NCI-H748 (cell line): ENCODE measurements at regions not wholly inside any gene's neighbourhood (a gene's known extent, or its start where the extent isn't known, plus 50 kb on each side); places are given as distances from the start of the nearest gene placed in this dataset.
A peak's percentile ranks its signal among the peaks of the same experiment; 100 is the strongest.
"Not testable (repeated sequence)": the region's sequence is repeated elsewhere in the genome, so short reads cannot be mapped to it uniquely, and the experiment has no call there.

Source experiments
- DNase-seq: peaks from one replicate; lab custom pipeline; 2025; ENCODE audit not compliant: unreplicated experiment; lab: John Stamatoyannopoulos, UW

DNA sequence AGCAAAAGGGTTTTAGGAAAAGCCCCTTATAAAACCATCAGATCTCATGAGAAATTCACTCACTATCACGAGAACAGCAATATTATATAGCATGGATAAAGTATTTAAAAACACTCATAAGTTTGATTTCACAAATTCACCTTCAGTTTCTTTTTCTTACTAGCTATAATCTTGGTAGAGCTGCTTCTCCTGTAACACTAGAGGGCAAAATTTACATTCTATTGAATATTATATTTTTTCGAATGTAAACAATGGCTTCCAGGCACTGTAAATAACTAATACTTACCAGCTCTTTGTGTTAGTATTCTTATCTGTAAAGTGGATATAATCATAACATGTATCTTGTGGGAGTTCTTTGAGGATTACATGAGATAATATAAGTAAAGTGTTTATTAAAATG lies 259.6 kb downstream of the CCER1 start:
- DNase-seq, result no peak

DNA sequence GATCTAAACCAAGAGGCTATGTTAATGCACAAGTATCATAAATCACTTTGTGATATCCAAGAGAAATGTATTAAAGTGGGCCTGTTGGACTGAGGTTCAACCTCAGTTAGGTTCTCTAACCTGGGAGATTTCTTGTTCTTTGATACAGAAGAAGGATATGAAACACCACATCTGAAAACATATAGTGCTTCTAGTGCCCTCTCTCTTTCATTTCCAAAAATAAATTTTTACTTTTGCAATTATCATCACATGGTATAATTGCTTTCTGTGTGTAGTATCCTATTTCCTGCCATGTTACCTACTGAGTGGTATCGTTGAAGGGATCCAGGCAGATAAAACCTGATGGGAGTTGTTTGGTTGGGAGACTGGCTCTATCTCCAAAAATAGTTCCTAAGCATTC lies 264.9 kb downstream of the CCER1 start:
- DNase-seq, result no peak

DNA sequence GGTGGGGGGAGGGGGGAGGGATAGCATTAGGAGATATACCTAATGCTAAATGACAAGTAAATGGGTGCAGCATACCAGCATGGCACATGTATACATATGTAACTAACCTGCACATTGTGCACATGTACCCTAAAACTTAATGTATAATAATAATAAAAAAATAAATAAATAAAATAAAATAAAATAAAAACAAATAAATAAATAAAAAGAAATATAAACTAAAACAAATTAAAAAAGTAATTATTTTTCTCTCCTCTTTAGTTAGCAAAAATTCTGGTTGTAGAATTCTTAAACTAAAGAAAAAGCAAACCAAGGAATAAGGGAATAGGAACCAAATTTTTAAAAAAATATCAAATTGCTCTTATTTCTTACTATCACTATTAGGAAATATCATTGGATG lies 267.3 kb downstream of the CCER1 start:
- DNase-seq, result not testable (repeated sequence)

DNA sequence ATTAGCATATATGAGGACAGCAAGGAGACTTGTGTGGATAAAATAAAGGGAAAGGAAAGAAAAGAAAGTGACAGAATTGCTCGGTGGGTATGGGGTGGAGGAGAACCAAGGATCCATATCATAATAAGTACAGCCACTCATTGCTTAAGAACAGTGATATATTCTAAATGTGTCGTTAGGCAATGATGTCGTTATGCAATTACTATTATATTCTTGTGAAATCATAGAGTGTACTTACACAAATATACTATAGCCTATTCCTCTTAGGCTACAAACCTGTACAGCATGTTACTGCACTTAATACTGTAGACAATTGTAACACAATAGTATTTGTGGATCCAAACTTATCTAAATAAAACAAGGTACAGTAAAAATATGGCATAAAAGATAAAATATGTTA lies 271.1 kb downstream of the CCER1 start:
- DNase-seq, result no peak

DNA sequence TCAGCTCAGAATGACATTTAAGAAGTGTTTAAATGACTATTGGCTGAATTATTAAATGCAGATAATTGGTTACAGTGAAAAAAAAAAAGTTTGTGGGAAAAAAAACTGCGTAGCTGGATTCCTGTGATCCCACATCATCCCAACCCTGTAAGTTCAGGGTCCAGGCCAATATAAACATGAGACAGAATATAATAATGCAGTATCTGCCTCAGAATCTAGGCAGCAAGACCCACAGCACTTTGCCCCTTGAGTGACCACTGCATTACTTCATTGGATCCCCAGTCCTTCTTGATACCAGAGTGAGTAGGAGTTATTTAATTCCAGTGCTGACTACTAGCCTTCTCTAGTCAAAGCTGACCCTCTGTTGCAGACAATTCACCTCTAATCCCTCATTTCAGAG lies 272.6 kb downstream of the CCER1 start:
- no peak for DNase-seq

DNA sequence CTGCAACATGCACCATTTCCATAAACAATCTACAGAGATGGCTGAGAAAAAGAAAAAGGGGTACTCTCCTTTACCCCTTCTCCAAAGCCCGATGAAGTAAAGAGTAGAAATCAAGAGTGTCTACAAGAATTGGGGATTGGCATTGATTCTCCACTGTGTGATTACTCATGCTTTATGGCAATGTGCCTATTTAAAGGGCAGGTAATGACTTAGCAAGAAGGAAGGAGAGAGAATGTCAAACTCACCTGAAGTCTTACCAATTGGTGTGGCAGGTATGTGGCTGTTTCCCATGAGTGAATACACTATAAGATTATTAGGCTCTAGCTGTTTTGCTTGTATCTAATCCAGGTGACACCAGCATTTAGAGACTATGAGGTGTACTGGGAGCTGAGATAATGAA lies 275.3 kb downstream of the CCER1 start:
- DNase-seq, result no peak

DNA sequence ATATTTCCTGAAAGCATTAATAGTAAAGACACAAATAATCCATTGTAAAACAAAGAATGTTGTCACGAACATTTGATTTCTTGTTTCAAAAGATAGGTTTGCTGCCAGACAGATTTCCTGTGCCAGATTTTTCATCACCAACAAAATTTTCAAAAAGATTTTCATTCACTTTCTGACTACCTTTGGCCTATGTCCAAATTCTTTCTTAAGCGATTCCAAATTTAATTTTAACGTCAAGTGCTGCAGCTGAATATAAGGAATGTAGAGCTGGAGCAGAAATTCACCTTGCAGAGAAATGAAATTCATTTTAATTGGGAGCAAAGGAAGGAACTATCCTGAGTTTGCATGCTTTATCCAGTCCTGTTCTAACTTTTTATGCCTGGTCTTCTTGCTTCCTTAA lies 277.4 kb downstream of the CCER1 start:
- DNase-seq, result no peak

DNA sequence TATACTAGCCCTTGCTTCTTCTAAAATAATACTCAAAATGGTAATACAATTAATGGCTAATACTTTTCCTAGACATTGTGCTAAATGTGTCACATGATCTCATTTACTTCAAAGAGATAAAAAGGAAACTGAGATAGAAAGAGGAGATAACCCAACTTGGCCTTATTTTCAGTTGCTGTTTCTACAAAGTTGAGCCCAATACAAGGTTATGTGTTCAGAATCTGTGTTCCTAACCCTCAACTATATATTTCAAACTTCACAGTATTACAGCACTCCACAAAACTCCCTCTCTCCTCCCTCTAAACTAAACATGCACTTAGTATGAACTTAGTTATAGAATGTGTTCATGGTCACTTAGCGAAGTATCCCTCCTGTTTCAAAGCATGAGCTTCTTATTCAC lies 277.9 kb downstream of the CCER1 start:
- no peak for DNase-seq

DNA sequence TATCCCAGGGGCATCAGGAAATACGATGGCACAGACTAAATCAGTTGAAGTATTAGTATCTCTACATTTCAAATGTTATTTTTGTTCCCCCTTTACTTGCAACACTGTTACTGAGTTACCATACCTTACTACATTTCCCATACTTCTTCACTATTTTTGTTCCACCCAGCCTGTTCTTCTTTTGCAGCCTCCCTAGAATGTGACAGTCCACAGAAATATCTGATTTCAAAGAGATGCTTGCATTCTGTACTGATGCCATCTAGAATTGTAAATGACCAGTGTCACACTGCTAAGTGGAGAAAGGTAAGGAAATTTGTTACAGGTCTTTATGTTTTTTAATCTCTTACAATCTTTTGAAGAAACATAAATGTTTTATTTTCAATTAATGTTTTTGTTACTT lies 279.9 kb downstream of the CCER1 start:
- DNase-seq, result no peak

DNA sequence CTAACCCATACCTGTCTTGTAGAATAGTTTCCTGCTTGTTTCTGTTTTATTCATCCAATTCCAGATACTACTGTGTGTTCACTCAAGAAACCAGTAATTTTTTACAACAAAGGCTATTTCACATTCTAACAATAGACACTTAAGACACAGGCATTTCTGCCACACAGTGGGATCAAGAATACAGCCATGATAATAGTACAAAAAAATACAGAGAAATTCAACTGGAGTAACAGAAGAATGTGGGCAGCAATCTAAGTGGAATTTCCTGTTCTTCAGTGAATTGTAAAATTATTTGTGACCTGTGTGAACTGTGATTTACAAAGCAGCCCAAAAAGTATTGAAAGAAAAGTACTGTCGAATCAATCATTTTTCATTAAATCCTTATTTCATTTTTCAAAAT lies 282.9 kb downstream of the CCER1 start:
- no peak for DNase-seq

DNA sequence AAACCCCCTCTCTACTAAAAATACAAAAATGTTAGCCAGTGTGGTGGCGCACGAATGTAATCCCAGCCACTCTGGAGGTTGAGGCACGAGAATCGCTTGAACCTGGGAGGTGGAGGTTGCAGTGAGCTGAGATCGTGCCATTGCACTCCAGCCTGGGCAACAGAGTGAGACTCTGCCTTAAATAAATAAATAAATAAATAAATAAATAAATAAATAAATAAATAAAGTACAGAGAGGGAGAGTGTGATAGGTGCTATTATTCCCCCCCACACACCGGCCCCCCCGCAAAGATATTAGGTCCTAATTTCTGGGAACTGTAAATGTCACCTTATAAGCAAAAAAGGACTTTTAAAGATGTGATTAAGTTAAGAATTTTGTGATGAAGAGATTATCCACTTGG lies 291.0 kb downstream of the CCER1 start:
- DNase-seq, result not testable (repeated sequence)

DNA sequence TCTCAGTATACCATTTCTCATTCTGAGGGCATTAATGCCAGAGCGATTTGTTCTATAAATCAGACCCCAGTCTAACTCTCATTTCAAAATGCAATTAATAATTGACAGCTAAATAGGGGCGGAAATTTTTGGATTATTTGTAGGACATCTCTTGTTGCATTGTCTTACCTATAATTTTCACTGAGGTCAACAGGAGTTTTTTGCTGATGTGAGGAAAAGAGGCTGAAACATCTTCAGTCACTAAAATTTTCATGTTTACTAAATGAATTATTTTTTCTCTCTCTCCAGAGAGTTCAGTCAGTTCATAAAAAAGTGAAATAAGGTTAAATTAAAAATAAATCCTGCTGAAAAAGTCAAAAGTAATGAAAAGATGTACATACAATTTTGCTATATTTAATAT lies 295.9 kb downstream of the CCER1 start:
- no peak for DNase-seq

DNA sequence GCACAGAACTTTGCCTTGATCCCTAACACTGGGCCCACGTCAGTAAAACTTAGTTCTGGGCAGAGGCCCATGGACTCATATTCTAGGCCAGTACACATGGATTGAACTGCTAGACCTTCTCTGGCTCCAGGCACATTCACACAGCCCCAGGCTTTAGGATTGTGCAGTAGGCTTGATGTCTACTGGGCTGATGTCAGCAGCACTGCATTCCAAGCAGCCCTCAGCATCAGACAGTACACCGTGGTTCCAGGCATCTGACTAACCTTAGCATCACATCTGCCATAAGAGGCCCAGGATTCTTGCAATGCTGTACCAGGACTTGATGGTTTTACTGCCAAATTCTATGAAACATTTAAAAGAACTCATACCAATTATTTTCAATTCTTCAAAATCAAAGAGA lies 301.9 kb downstream of the CCER1 start:
- DNase-seq, result no peak

DNA sequence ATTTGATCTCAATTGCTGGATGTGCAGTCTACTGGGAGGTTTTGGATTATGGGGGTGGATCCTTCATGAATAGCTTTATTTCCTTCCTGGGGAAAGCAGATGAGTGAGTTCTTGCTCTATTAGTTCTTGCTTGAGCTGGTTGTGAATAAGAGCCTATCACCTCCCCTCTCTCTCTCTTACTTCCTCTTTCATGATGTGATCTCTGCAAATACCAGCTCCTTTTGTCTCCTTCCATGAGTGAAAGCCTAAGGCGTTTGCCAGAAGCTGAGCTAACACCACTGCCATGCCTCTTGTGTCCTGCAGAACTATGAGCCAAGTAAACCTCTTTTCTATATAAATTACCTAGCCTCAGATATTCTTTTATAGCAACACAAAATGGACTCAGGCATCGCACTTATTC lies 302.7 kb downstream of the CCER1 start:
- peak; percentile 37 for DNase-seq

DNA sequence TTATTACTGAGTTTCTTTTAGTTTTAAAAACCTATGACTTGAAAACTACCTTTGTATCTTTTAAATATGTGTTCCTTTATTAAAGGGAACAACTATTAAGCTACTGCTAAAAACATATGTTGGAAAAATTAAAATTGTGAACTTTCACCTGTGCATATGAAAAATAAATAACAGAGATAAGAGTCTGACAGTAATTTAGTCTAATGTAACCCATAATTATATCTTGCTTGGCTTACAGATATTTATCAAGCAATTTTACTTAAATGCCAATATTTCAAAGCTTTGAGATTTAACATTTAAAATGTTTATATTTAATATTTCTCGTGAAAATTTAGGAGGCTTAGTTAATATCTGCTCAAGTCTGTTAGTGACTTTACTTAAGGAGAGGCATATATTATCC lies 309.8 kb downstream of the CCER1 start:
- DNase-seq, result no peak

DNA sequence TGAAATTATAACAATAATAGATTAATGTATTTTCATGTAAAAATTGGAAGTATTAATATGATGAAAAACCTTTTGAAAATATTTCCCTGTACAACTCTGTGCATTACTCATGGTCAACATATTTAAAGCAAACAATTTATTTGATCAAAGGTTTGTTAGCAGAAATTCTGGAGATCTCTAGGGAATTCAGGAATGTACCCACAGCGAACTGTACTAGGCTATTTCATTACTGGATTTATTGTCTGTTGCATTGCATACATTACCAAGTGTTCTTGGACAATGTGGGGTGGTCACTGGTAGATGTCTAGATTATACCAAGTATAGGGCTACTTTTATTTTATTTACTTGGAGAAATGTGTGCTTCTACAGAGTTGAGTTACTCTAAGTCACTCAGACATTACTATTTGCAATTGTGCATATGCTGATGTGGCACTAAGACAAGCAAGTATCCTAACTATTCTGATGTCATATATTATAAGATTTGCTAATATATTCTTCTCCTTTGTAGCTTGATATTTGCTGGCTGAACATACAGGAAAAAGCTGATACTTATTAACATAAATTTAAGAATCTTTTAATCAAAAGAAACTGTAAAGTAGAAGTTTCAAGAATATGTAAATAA lies 323.3 kb downstream of the CCER1 start:
- DNase-seq, result no peak

DNA sequence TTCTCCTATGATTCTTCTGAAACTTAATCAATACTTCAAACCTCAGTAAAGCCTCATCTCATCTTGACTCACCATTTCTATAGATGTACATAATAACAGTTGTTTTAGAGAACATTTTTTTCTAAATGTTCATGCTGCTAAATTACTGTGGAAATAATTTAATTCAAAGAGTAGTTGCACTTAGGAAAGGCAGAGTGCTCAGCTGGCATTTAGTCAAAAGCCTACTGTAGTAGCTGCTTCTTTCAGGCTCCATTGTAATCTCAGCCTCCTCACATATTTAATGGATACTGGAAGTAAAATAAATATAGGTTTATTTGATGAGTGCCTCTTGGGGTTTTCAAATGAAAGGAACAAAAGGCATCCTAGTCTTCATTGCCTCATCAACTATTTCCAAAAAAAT lies 325.0 kb downstream of the CCER1 start:
- DNase-seq, result peak; percentile 93

DNA sequence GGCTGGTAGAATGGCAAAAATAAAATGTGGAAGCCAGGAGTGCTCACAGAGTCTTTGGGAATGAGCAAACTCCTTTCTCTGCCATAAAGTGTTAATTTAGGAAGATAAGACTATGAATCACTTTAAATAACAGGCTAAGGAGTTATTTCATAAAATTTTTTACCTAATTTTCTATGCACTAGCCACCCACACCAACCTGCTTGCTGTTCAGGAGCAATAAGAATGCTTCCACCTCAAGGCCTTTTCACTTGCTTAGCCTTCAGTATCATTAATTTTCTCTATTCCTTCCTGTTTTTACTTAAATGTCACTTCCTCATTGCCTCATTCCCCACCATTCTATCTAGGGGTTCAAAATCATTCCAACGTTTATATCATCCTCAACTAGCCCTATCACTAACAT lies 326.8 kb downstream of the CCER1 start:
- no peak for DNase-seq

DNA sequence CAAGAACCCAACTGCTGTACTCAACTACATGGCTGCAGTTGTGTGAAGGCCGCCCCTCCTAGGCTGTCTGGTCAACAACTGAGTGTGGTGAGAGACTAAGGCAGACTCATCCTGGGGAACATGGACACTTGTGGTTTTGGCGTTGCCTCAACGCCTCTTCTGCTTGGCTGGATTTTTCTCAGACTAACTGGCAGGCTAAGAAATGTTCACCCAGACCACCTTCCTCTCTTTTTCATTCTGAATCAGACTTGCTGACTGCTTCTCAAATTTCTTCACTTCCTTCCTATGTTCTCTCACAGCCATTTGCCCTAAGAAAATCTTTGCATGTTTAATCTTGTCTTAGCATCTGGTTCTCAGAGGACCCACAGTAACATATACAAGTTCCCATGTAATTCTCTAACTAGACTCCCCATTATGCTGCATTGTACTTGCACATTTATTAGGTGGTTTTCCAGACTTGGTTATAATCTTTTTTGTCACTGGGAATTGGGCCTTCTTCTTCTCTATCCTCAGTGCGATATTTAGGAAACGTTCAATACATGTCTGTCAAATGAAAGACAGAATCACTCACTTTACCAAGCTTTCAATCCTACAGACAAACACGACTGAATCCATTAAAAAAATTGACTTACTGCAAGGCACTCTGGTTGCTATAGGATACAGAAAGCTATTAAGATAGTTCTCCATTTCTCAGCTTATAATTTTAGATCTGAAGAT lies 327.6 kb downstream of the CCER1 start:
- no peak for DNase-seq

DNA sequence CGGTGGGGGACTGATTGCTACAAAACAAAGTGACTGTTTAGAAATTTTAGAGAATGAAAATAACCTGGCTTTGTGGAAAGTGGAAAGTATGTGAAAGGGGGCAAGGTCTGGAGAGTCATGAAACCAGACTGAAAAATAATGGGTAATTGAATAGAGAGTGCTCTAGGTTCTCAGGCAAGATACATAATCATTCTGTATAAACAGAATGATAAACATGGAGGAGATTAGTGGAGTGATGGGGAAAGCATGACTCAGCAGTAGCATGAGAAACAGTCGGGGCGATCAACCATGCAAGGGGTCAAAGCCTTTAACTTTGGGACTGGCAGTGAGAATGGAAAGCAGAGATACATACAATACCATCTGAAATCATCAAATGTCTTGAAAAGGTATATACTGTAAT lies 332.5 kb downstream of the CCER1 start:
- DNase-seq, result no peak

DNA sequence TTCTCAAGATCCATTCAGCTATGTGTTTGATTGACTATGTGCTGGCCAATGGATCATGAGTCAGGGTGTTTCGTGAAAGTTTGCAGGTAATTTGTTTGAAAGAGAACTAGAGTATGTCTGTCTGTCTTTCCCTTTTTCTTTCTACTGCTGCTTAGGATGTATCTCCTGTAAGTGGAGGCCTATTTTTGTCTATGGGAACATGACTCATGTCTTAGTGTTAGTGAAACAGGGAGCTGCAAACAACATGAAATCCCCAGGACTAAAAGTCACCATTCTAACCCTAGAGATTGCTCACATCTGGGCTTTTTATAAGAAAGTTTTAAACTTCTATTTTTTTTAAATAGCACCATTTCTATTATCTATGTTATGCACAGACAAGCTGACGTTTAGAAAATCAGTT lies 333.0 kb downstream of the CCER1 start:
- DNase-seq, result no peak

DNA sequence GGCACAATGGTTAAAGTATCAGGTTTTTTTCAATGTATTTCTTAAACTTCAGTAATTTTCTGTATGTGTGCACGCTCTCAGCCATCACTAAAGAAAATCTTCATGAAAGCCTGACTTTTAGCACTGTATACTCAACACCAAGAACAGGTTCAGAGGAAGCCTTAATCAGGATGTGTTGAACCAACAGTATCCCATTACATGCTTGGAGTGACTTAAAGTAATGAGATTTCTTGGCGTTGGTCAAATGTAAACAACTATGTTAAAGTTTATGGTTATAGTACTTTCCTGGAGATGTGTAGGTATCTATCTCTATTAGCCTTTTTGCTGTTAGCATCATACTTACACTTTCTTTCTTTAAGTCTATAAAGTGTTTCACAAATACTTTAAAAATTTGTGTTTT lies 335.0 kb downstream of the CCER1 start:
- DNase-seq, result no peak

DNA sequence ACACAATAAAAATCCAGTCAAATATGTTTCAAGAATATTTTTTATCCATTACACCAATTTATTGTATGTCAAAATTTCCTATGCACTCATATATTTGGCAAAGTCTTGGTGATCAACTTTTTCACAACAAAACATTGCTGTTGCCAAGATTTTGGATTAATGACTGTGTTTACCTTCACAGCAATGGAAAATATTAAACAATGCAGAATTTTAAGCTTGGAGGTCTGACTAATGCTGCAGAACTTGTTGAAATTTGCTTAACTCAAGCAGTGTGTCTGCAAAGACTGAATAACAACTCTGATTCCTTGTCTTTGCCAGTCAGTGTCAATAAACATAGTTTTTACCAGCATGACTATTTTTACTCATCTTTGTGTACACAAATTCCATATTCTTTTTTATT lies 336.4 kb downstream of the CCER1 start:
- DNase-seq, result no peak
